ENCODE measurements at regions not wholly inside any gene's neighbourhood (a gene's known extent, or its start where the extent isn't known, plus 50 kb on each side); places are given as distances from the start of the nearest gene placed in this dataset.

- no peak overlapping the region for H3K27ac ChIP-seq
- TF ChIP-seq, protein P1, sequence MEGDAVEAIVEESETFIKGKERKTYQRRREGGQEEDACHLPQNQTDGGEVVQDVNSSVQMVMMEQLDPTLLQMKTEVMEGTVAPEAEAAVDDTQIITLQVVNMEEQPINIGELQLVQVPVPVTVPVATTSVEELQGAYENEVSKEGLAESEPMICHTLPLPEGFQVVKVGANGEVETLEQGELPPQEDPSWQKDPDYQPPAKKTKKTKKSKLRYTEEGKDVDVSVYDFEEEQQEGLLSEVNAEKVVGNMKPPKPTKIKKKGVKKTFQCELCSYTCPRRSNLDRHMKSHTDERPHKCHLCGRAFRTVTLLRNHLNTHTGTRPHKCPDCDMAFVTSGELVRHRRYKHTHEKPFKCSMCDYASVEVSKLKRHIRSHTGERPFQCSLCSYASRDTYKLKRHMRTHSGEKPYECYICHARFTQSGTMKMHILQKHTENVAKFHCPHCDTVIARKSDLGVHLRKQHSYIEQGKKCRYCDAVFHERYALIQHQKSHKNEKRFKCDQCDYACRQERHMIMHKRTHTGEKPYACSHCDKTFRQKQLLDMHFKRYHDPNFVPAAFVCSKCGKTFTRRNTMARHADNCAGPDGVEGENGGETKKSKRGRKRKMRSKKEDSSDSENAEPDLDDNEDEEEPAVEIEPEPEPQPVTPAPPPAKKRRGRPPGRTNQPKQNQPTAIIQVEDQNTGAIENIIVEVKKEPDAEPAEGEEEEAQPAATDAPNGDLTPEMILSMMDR (conservative IDR thresholded peaks at IDR 0.05), result no peak
- no peak for TF ChIP-seq ZFX (IDR thresholded peaks at IDR 0.05)
These were observed 50.6 kb upstream of the SMNDC1 start for GRCh38 chr10:110355141-110355831.

GRCh38 chr10:110355922-110356627 is 51.4 kb upstream of the SMNDC1 start:
- TF ChIP-seq, protein P1 (conservative IDR thresholded peaks at IDR 0.05), result no peak
- no peak for TF ChIP-seq ZFX (IDR thresholded peaks at IDR 0.05)
- no peak overlapping the region for H3K27ac ChIP-seq

DNA sequence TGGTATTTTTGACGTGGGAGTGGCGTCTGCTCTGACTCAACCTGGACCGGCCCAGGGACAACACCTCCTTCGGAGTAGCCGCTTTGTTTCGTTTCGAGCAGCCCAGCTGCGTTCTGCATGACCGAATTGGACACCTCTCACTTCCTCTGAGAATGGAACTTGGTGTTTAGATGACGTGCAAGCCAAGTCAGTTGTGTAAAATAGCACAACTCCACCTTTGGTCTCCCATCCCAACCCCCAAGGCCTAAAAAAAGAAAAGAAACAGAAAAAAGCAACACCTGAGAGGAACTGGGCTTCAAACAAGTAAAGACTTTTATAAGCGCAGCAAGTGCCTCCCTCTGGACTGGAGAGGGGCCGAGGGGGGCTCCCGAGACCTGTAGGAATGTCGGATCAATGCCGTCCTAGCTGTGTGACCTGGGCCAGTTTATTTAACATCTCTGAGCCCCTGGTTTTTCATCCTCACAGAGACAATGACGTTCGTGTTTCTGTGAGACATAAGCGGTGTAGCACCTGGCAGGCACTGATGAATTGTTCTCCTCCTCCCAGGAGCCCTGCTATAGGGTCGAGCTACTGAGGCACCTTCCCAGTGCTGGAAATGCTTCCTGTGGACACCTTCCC is 52.0 kb upstream of the SMNDC1 start:
- H3K27ac ChIP-seq, result no peak overlapping the region
- TF ChIP-seq, protein P1 (conservative IDR thresholded peaks at IDR 0.05), result no peak
- TF ChIP-seq ZFX (IDR thresholded peaks at IDR 0.05), result no peak

DNA sequence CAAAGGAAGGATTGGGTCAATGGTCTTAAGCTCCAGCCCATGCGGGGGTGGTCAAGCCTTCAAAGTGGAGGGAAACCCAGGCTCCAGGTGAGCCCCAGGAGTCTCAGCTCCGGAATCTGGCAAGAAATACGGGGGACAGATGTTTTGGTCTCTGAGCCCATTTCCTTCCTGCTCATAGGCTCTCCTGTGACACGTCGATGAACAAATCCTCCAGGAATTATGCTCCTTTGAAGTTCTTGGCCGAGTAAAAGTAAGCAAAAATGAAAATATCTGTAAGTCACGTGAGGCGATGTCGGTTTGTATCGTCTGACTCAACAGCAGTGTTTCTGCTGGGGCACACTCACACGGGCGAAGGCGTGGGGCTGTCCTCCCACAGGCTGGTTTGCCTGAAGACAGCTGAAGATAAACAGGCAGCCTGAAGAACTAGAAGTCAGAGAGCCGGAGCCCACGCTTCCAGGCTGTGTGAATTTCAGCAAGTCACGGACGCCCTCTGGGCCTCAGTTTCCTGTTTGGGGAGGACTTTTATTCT is 52.6 kb upstream of the SMNDC1 start:
- no peak overlapping the region for H3K27ac ChIP-seq
- TF ChIP-seq, protein P1 (conservative IDR thresholded peaks at IDR 0.05), result no peak
- TF ChIP-seq ZFX (IDR thresholded peaks at IDR 0.05), result no peak

- no peak overlapping the region for H3K27ac ChIP-seq
- TF ChIP-seq, protein P1 (conservative IDR thresholded peaks at IDR 0.05), result no peak
- TF ChIP-seq ZFX (IDR thresholded peaks at IDR 0.05), result no peak
These were observed 53.2 kb upstream of the SMNDC1 start for GRCh38 chr10:110357871-110358270.

GRCh38 chr10:110358278-110358677 is 53.6 kb upstream of the SMNDC1 start:
- no peak for TF ChIP-seq ZFX (IDR thresholded peaks at IDR 0.05)
- TF ChIP-seq, protein P1 (conservative IDR thresholded peaks at IDR 0.05), result no peak
- no peak overlapping the region for H3K27ac ChIP-seq
